Astrocyte (in vitro differentiated cells and primary cell): ENCODE measurements at regions not wholly inside any gene's neighbourhood (a gene's known extent, or its start where the extent isn't known, plus 50 kb on each side); places are given as distances from the start of the nearest gene placed in this dataset.
"Not testable (repeated sequence)": the region's sequence is repeated elsewhere in the genome, so short reads cannot be mapped to it uniquely, and the experiment has no call there.

Source experiments
- CTCF ChIP-seq: IDR thresholded peaks from 2 replicates; pipeline ENCODE4 v1.5.1; 2011; ENCODE audit warnings: low read depth, mild to moderate bottlenecking, inconsistent platforms, low read length, moderate library complexity; ENCODE audit not compliant: insufficient read depth
- EZH2 ChIP-seq: IDR thresholded peaks from 2 replicates; pipeline ENCODE4 v1.6.1; 2012; ENCODE audit warnings: mild to moderate bottlenecking, low read length, inconsistent platforms; ENCODE audit not compliant: insufficient read depth

DNA sequence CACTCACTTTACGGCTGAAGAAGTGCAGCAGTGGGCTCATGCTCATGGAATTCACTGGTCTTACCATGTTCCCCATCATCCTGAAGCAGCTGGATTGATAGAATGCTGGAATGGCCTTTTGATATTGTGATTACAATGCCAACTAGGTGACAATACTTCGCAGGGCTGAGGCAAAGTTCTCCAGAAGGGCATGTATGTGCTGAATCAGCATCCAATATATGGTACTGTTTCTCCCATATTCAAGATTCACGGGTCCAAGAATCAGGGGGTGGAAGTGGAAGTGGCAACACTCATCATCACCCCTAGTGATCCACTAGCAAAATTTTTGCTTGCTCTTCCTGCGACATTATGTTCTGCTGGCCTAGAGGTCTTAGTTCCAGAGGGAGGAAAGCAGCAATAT lies 353.3 kb downstream of the C12orf75 start:
- TF ChIP-seq CTCF, EZH2: not testable (repeated sequence)
